Epithelial cell of prostate (primary cell): ENCODE measurements at regions not wholly inside any gene's neighbourhood (a gene's known extent, or its start where the extent isn't known, plus 50 kb on each side); places are given as distances from the start of the nearest gene placed in this dataset.

Experiments
- DNase-seq: peaks from one replicate; pipeline ENCODE4 v3.0.0-alpha.2; 2011; ENCODE audit warnings: low read depth, low spot score
- H3K27ac ChIP-seq: fragments of 450-650 bp; 2 replicates; pipeline ENCODE4 v1.5.1; 2017; ENCODE audit warnings: mild to moderate bottlenecking

DNA sequence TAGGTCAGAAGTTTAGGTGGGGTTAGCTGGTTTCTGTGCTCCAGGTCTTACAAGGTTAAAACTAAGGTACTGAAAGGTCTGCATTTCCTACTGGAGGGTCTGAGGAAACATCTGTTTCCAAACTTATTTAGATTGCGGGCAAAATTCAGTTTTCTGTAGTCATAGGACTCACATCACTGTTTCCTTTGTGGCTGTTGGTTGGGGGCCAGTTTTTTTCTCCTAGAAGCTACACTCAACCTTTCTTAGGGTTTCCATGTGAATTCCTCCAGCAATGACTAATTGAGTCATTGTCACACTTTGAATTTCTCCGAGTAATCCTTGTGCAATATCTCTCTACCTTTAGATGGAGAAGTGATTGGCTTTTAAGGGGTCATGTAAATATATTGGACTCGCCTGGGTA is 773.4 kb upstream of the SLITRK1 start:
- no peak overlapping the region for H3K27ac ChIP-seq
- no peak for DNase-seq

DNA sequence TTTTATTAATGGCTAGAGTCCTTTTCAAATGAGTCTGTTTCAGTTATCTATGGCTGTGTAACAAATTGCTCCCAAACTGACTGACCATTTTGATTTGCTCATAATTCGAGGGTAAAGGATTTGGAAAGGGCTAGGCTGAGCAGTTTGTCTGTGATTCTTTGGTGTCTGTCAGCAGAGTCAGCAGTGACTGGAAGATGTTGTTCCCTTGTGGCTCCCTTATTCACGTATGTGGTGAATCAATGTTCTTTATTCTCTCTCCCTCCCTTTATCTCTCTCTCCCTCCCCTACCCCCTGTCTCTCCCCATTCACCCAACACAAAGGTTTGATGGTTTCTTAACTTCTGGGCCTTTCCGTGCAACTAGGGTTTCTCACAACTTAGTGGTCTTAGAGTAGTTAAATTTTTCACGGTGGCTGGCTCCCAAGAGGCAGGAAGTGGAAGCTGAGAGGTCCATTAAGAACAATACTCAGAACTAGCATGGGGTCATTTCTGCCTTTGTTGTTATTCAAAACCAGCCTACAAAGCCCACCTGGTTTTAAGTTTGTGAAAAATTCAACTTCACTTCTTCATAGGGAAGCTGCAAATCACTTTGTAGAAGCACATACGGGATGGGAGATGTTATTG is 772.5 kb upstream of the SLITRK1 start:
- no peak overlapping the region for H3K27ac ChIP-seq
- no peak for DNase-seq

GRCh38 chr13:84653915-84654534 is 771.8 kb upstream of the SLITRK1 start:
- no peak overlapping the region for H3K27ac ChIP-seq
- no peak for DNase-seq

- no peak for DNase-seq
- H3K27ac ChIP-seq, result peak overlapping the region; percentile 38
These were observed 769.4 kb upstream of the SLITRK1 start for GRCh38 chr13:84651705-84652104.

DNA sequence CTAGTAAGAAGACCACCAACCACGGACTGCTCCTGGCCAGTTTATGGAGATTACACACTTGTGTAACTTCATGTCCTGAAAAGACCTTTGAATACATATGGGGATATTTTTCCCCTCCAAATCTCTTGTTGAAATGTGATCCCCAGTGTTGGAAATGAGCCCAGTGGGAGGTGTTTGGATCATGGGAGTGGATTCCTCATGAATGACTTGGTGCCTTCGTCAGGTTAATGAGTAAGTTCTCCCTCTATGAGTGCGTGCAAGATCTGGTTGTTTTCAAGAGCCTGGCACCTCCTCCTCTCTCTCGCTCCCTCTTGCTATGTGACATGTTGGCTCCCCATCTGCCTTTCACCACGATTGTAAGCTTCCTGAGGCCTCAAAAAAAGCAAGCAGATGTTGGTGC is 769.0 kb upstream of the SLITRK1 start:
- peak overlapping the region; percentile 38 for H3K27ac ChIP-seq
- DNase-seq, result peak; percentile 73

GRCh38 chr13:84649853-84650252 is 767.6 kb upstream of the SLITRK1 start:
- H3K27ac ChIP-seq, result no peak overlapping the region
- no peak for DNase-seq

- H3K27ac ChIP-seq, result no peak overlapping the region
- DNase-seq, result no peak
These were observed 765.9 kb upstream of the SLITRK1 start for GRCh38 chr13:84648069-84648640.

DNA sequence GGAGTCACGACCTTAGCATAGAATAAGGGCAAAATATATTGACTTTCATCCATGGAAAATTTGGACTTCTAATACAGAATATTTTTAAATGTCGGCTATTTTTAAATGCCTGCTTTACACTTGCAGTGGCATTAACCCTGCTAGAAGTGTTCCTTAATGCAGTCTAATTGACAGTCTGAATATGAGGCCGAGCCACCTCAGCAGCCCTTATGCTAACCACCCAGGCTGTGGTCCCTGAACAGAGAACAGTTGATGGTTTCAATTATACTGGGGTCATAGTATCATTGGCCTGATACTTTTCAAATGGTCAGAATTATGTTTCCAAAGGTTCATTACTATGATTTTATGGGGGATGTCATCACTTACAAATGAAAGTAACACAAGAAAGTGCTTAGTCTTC is 764.7 kb upstream of the SLITRK1 start:
- DNase-seq, result no peak
- H3K27ac ChIP-seq, result no peak overlapping the region

GRCh38 chr13:84645196-84646012 is 763.1 kb upstream of the SLITRK1 start:
- H3K27ac ChIP-seq, result peak overlapping the region; percentile 31
- no peak for DNase-seq

DNA sequence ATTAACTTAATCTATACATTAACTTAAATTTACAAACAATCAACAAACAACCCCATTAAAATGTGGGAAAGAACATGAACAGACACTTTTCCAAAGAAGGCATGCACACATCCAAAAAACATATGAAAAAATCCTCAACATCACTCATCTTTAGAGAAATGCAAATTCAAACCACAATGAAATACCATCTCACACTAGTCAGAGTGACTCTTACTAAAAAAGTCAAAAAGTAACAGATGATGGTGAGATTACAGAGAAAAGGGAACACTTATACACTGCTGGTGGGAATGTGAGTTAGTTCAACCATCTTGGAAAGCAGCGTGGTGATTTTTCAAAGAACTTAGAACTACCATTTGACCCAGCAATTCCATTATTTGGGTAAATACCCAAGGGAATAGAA is 759.2 kb upstream of the SLITRK1 start:
- no peak for DNase-seq
- H3K27ac ChIP-seq, result no peak overlapping the region

DNA sequence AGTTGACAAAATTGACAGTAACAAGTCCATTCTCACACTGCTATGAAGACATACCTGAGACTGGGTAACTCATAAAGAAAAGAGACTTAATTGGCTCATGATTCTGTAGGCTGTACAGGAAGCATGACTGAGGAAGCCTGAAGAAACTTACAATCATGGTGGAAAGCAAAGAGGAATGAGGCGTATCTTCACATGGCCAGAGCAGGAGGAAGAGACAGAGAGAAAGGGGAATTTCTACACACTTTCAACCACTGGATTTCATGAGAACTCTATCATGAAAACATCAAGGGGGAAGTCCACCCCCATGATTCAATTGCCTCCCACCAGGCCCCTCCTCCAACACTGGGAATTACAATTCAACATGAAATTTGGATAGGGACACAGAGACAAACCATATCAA is 758.4 kb upstream of the SLITRK1 start:
- DNase-seq, result no peak
- H3K27ac ChIP-seq, result no peak overlapping the region

DNA sequence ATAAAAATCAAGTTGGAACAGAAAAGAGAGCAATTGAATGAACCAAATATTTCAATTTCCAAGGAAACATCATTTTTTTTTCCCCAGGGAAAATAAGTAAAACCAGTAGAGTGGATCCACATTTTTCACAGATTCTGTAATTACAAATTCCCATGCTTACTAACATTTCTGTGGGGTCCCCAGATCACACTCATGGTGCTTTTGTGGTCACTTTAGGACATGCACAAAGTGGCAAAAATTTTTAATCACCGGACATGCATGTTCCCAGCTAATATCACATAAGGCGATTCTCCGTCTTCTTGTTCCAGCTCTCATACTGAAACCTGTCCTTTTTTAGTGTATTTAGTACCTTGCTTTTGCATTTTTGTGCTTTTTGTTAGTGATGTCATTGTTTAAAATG is 748.2 kb upstream of the SLITRK1 start:
- no peak for DNase-seq
- H3K27ac ChIP-seq, result no peak overlapping the region

GRCh38 chr13:84616864-84617263 is 734.6 kb upstream of the SLITRK1 start:
- no peak for DNase-seq
- H3K27ac ChIP-seq, result no peak overlapping the region

GRCh38 chr13:84609716-84610115 is 727.4 kb upstream of the SLITRK1 start:
- H3K27ac ChIP-seq, result no peak overlapping the region
- DNase-seq, result peak; percentile 40

- DNase-seq, result peak; percentile 14
- no peak overlapping the region for H3K27ac ChIP-seq
These were observed 725.2 kb upstream of the SLITRK1 start for GRCh38 chr13:84607261-84608013.

GRCh38 chr13:84606616-84607015 is 724.3 kb upstream of the SLITRK1 start:
- no peak for DNase-seq
- H3K27ac ChIP-seq, result no peak overlapping the region

DNA sequence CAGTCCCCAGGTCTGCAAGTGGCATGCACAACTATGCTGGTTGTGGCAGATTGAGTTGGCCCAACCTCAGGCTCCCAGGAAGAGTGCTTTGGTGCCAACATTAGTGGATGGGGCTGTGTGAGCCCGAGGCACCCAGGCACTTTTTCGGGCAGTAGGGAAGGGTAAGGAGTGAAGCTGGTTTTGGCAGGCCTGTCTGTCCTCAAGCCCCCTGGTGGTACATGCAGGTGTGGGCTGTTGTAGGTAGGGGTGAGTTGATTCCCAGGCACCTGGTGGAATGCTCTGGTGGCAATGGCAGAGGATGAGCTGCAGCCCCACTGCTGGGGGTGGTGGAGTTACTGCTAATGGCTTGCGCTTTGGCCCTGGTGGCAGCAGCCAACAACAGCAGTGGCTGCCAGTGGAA is 723.7 kb upstream of the SLITRK1 start:
- H3K27ac ChIP-seq, result no peak overlapping the region
- no peak for DNase-seq

DNA sequence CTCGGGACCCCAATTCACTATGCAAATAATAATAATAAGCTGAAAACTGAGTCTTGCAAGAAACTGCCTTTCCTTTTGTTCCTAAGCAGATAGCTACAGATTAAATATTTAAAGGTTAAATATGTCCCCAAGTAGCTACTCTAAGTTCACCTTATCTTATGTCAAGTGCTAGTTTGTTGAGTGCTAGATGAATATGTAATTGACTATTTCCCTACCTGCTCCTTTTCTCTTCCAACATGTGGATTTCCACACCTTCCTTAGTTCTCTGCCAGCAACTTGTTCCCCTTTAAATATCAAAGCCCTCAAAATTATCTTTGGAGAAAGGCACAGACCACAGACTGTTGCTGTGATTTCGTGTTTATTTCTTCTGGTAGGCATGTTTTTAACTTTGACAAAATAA is 709.2 kb upstream of the SLITRK1 start:
- DNase-seq, result no peak
- no peak overlapping the region for H3K27ac ChIP-seq

DNA sequence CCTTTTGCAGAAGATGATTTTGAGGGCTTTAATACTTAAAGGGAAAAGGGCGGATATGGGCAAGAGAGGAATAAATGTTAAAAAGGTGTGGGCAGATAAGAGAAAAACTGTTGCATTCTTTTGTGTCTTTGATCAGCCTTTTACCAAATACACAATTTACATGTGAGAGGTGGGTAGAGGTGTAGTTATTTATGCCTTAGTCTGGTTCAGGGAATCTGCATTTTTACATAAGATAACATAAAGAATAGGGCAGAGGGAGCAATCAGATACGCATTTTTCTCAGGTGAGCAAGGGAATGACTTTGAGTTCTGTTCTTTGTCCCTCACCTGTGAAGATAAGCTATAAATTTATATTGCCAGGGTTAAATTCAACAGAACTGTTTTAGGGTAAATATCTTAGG is 708.4 kb upstream of the SLITRK1 start:
- DNase-seq, result no peak
- no peak overlapping the region for H3K27ac ChIP-seq

GRCh38 chr13:84588023-84588422 is 705.7 kb upstream of the SLITRK1 start:
- no peak for DNase-seq
- H3K27ac ChIP-seq, result no peak overlapping the region
